HepG2 (cell line): ENCODE measurements at regions not wholly inside any gene's neighbourhood (a gene's known extent, or its start where the extent isn't known, plus 50 kb on each side); places are given as distances from the start of the nearest gene placed in this dataset.

ENCODE experiments used
- ATAC-seq: fragments of 200-7000 bp; cut with Tn5 transposase; 3 replicates; pipeline ENCODE4 v1.9.1; 2020; ENCODE audit warnings: mild to moderate bottlenecking, moderate library complexity
- BruUV-seq: library from RNA; stranded (reverse); fragments of 400-500 nt; replicated peaks from 2 replicates; lab custom pipeline; 2021; lab: Mats Ljungman, UMichigan
- CTCF ChIA-PET: fragments of 300-600 bp; formaldehyde crosslinking; extraction: SDS; loops from one replicate; lab custom pipeline; 2021; ENCODE audit warnings: low total read pairs, inconsistent platforms, low intra/inter-chr PET ratio; lab: Yijun Ruan, JAX
- POLR2A ChIA-PET: fragments of 350-600 bp; sonication (Branson Sonifier 250); formaldehyde crosslinking; loops from one replicate; lab custom pipeline; 2020; ENCODE audit warnings: antibody characterized with exemption, inconsistent platforms; lab: Yijun Ruan, JAX
- DNase-seq: peaks from one replicate; pipeline ENCODE4 v3.0.0-alpha.2; 2015; ENCODE audit warnings: low spot score
- FAIRE-seq: peaks from 3 replicates; lab custom pipeline; 2011; peaks lifted over from hg19 to GRCh38; lab: Jason Lieb, UNC
- H2AFZ ChIP-seq: one replicate; pipeline ENCODE4 v1.6.1; 2011; ENCODE audit warnings: low read length, inconsistent platforms
- H3K27ac ChIP-seq: fragments of 300-600 bp; 3 replicates; pipeline ENCODE4 v1.8.0; 2011; ENCODE audit warnings: mixed run types, mild to moderate bottlenecking, mixed read lengths, low read length, inconsistent platforms; ENCODE audit not compliant: insufficient read depth; ENCODE audit errors: extremely low read length
- H3K27me3 ChIP-seq, 2 experiments: fragments of 200-600 bp in 1 of 2; 2 replicates in 1 of 2; 3 replicates in 1 of 2; pipeline versions ENCODE4 v1.6.0 to v1.8.0; 2011; ENCODE audit warnings: low read length in 2 of 2, mild to moderate bottlenecking in 2 of 2, moderate library complexity in 2 of 2, inconsistent platforms in 1 of 2; ENCODE audit not compliant: insufficient read depth in 2 of 2, control insufficient read depth in 1 of 2
- H3K36me3 ChIP-seq, 2 experiments: fragments of 200-600 bp in 1 of 2; replicated peaks in 1 of 2; 2 replicates in 1 of 2; 3 replicates in 1 of 2; pipeline versions ENCODE4 v1.5.1 to v1.8.0; 2011; ENCODE audit warnings: low read length in 2 of 2, inconsistent platforms in 1 of 2; ENCODE audit not compliant: insufficient read depth in 2 of 2, control insufficient read depth in 1 of 2
- H3K4me1 ChIP-seq: 2 replicates; pipeline ENCODE4 v1.5.1; 2012; ENCODE audit warnings: low read length, inconsistent platforms; ENCODE audit not compliant: insufficient read depth
- H3K4me2 ChIP-seq: 2 replicates; pipeline ENCODE4 v1.6.0; 2011; ENCODE audit warnings: low read depth, low read length, inconsistent platforms
- H3K4me3 ChIP-seq, 3 experiments: fragments of 200-600 bp in 1 of 3; sonication (generic), shearing (Covaris generic) in 1 of 3; replicated peaks in 1 of 3; 2 replicates each; pipeline ENCODE4 v1.5.1; 2011 to 2016; ENCODE audit warnings: low read length in 3 of 3, inconsistent platforms in 2 of 3, low read depth in 2 of 3, mild to moderate bottlenecking in 2 of 3, control low read depth in 1 of 3, mixed read lengths in 1 of 3; ENCODE audit not compliant: insufficient read depth in 1 of 3
- H3K79me2 ChIP-seq: one replicate; pipeline ENCODE4 v1.6.1; 2011; ENCODE audit warnings: low read length, inconsistent platforms; ENCODE audit not compliant: insufficient read depth
- H3K9ac ChIP-seq: 2 replicates; pipeline ENCODE4 v1.6.0; 2011; ENCODE audit warnings: mild to moderate bottlenecking, low read depth, low read length, inconsistent platforms; ENCODE audit not compliant: insufficient read depth
- H3K9me3 ChIP-seq: 2 replicates; pipeline ENCODE4 v1.5.1; 2012; ENCODE audit warnings: mild to moderate bottlenecking, low read length
- H4K20me1 ChIP-seq: 2 replicates; pipeline ENCODE4 v1.6.0; 2011; ENCODE audit warnings: inconsistent platforms, mild to moderate bottlenecking, low read length, moderate library complexity; ENCODE audit not compliant: insufficient read depth
- ARID5B ChIP-seq: IDR thresholded peaks from 2 replicates; pipeline ENCODE4 v1.4.0; 2020; ENCODE audit warnings: mild to moderate bottlenecking, missing genetic modification reagents
- ATF7 ChIP-seq, 2 experiments: fragments of 450-650 bp in 1 of 2; sonication (generic) in 1 of 2; formaldehyde crosslinking in 1 of 2; IDR thresholded peaks; 2 replicates each; pipeline versions ENCODE4 v1.4.0 to v1.6.1; 2016 to 2020; ENCODE audit warnings: antibody characterized with exemption in 1 of 2, mild to moderate bottlenecking in 1 of 2, missing genetic modification reagents in 1 of 2
- CREB1 ChIP-seq, 2 experiments: fragments of 450-650 bp in 1 of 2; IDR thresholded peaks; 2 replicates each; pipeline ENCODE4 v1.6.1; 2016 to 2017; ENCODE audit warnings: control low read depth in 1 of 2, mild to moderate bottlenecking in 1 of 2, missing compliant biosample characterization in 1 of 2, missing genetic modification characterization in 1 of 2
- FOXA1 ChIP-seq, 2 experiments: fragments of 450-650 bp in 1 of 2; sonication (generic) in 1 of 2; formaldehyde crosslinking in 1 of 2; IDR thresholded peaks; 2 replicates each; pipeline versions ENCODE4 v1.4.0 to v1.6.1; 2016 to 2020; ENCODE audit warnings: missing genetic modification reagents in 1 of 2
- FOXM1 ChIP-seq: sonication (generic); formaldehyde crosslinking; IDR thresholded peaks from 2 replicates; pipeline ENCODE4 v1.5.0; 2020; ENCODE audit warnings: missing genetic modification reagents
- HIVEP1 ChIP-seq: sonication (generic); formaldehyde crosslinking; IDR thresholded peaks from 2 replicates; pipeline ENCODE4 v1.4.0; 2020; ENCODE audit warnings: mild to moderate bottlenecking, missing genetic modification reagents
- HOXA5 ChIP-seq: sonication (generic); formaldehyde crosslinking; IDR thresholded peaks from 2 replicates; pipeline ENCODE4 v1.4.0; 2020; ENCODE audit warnings: missing genetic modification reagents
- KDM2A ChIP-seq: sonication (generic); formaldehyde crosslinking; IDR thresholded peaks from 2 replicates; pipeline ENCODE4 v1.4.0; 2020; ENCODE audit warnings: low read depth, missing genetic modification reagents, borderline replicate concordance
- MLLT10 ChIP-seq: sonication (generic); formaldehyde crosslinking; IDR thresholded peaks from 2 replicates; pipeline ENCODE4 v1.4.0; 2020; ENCODE audit warnings: missing genetic modification reagents
- NONO ChIP-seq, 2 experiments: fragments of 450-650 bp in 1 of 2; sonication (generic) in 1 of 2; formaldehyde crosslinking in 1 of 2; IDR thresholded peaks in 1 of 2; conservative IDR thresholded peaks in 1 of 2; 2 replicates each; pipeline versions ENCODE4 v1.6.1 to v1.8.0; 2017 to 2022; ENCODE audit warnings: mild to moderate bottlenecking in 1 of 2, missing genetic modification reagents in 1 of 2, moderate library complexity in 1 of 2
- RCOR2 ChIP-seq: IDR thresholded peaks from 2 replicates; pipeline ENCODE4 v1.6.1; 2016; ENCODE audit warnings: missing biosample characterization, missing genetic modification reagents
- ZBTB3 ChIP-seq: sonication (generic); formaldehyde crosslinking; IDR thresholded peaks from 2 replicates; pipeline ENCODE4 v1.4.0; 2020; ENCODE audit warnings: low read depth, mild to moderate bottlenecking, moderate library complexity, missing genetic modification reagents, borderline replicate concordance
- ZBTB8A ChIP-seq: sonication (generic); formaldehyde crosslinking; IDR thresholded peaks from 2 replicates; pipeline ENCODE4 v1.4.0; 2020; ENCODE audit warnings: mild to moderate bottlenecking, low read depth, missing genetic modification reagents, borderline replicate concordance
- ZNF704 ChIP-seq: sonication (generic); formaldehyde crosslinking; IDR thresholded peaks from 2 replicates; pipeline ENCODE4 v1.8.1; 2023; ENCODE audit warnings: mild to moderate bottlenecking, inconsistent platforms, moderate library complexity, missing genetic modification reagents, borderline replicate concordance
- ZNF766 ChIP-seq: sonication (generic); formaldehyde crosslinking; IDR thresholded peaks from 2 replicates; pipeline ENCODE4 v1.5.0; 2020; ENCODE audit warnings: missing genetic modification reagents, borderline replicate concordance
- WGBS: methylation state at CpG from one replicate; pipeline ENCODE4 v1.1.6; 2017; ENCODE audit warnings: low lambda C conversion rate; 5-methylcytosine and 5-hydroxymethylcytosine counted together
- in situ Hi-C: cut with HindIII; loops from 2 replicates; pipeline ENCODE4 v1.10.0; 2017; ENCODE audit warnings: low pct_unique_long_range_greater_than_20kb; ENCODE audit not compliant: extremely low pct_ligation_motif_present
- intact Hi-C: fragments of 100-400 bp; cut with micrococcal nuclease; formaldehyde crosslinking; loops from one replicate; pipeline ENCODE4 v1.10.0; 2022; ENCODE audit not compliant: unreplicated experiment

- TF ChIP-seq ZBTB8A (CRISPR knock-in tag) (no peak), ARID5B (CRISPR knock-in tag) (no peak), ZBTB3 (no peak), KDM2A (CRISPR knock-in tag) (no peak), NONO (IDR thresholded peaks at IDR 0.05) (no peak), NONO (CRISPR knock-in tag; conservative IDR thresholded peaks at IDR 0.05) (no peak), ZNF766 (CRISPR knock-in tag) (no peak), ZNF704 (CRISPR knock-in tag) (no peak)
Measured at GRCh38 chr6:159099276-159099675, 54.5 kb upstream of the TAGAP start (continued).

GRCh38 chr6:159098636-159099106, 53.9 kb upstream of the TAGAP start:
- CTCF ChIA-PET = no interaction called here
- intact Hi-C loops (no loop called here), in situ Hi-C loops (no loop called here)
- POLR2A ChIA-PET = no interaction called here
- Histone ChIP-seq H3K27ac (no peak overlapping the region), H2AFZ (no peak overlapping the region), H3K9ac (no peak overlapping the region), H3K4me3 (no peak overlapping the region), H4K20me1 (no peaks in the 10 kb centered on the region), H3K27me3 (peaks cover 2 to 26% of the 10 kb centered on the region in 2 experiments; a peak in 4 of 5 replicates), H3K79me2 (no peaks in the 10 kb centered on the region), H3K4me1 (peaks cover 8% of the 10 kb centered on the region; the same call in 1 of the 2 replicates), H3K4me2 (no peak overlapping the region), H3K36me3 (no peaks in the 10 kb centered on the region), H3K9me3 (no peaks in the 10 kb centered on the region)
- no peak for ATAC-seq
- no peak for DNase-seq
- TF ChIP-seq ATF7 (IDR thresholded peaks at IDR 0.05) (peak; percentile 67), ATF7 (CRISPR knock-in tag; IDR thresholded peaks at IDR 0.05) (no peak), MLLT10 (CRISPR knock-in tag) (no peak), FOXM1 (CRISPR knock-in tag) (no peak), HIVEP1 (CRISPR knock-in tag) (no peak), RCOR2 (CRISPR knock-in tag) (no peak), NONO (IDR thresholded peaks at IDR 0.05) (no peak), NONO (CRISPR knock-in tag; conservative IDR thresholded peaks at IDR 0.05) (no peak), FOXA1 (IDR thresholded peaks at IDR 0.05) (no peak), FOXA1 (CRISPR knock-in tag; IDR thresholded peaks at IDR 0.05) (no peak), CREB1 (IDR thresholded peaks at IDR 0.05) (peak; percentile 66), CREB1 (CRISPR knock-in tag; IDR thresholded peaks at IDR 0.05) (no peak), HOXA5 (CRISPR knock-in tag) (no peak)
- whole genome bisulfite sequencing = 57% methylated on average over 14 of the region's 14 CpGs
- BruUV-seq = no TSS peak
- no peak for FAIRE-seq
